ENCODE measurements at regions not wholly inside any gene's neighbourhood (a gene's known extent, or its start where the extent isn't known, plus 50 kb on each side); places are given as distances from the start of the nearest gene placed in this dataset.

DNA sequence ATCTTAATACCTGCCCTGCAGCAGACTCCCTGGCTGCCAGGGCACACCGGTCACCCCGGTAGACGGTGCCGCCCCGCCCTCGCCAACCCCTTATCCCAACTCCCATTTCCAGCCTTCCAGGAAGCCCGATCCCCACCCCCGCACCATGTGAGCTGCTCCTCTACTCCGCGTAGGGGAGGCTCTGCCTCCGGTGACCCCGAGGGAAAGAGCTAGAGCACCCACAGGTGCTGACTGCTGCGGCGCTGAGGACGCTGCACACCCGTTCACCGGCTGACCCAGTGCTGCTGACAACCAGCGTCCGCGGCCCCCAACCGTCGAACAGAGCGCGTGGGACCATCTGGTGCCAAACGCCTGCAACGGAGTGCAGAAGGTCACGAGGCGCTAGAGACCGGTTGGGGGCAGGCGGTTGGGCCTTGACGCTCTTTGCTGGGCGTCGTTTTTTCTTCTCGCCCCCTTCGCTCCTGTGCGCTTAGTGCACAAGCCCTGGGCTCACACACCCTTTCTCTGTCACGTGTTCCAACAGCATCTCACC is 59.6 kb upstream of the ZNF599 start:
- Mint-ChIP-seq H3K36me3 (ENCODE audit: insufficient read depth) (no peaks in the 10 kb centered on the region), H3K4me1 (ENCODE audit: low read depth) (no peaks in the 10 kb centered on the region), H3K27ac (no peak overlapping the region), H3K4me3 (ENCODE audit: low read depth) (no peak overlapping the region), H3K9me3 (ENCODE audit: low read depth) (no peaks in the 10 kb centered on the region), H3K27me3 (peaks cover 7% of the 10 kb centered on the region)
- TF ChIP-seq, protein P1, sequence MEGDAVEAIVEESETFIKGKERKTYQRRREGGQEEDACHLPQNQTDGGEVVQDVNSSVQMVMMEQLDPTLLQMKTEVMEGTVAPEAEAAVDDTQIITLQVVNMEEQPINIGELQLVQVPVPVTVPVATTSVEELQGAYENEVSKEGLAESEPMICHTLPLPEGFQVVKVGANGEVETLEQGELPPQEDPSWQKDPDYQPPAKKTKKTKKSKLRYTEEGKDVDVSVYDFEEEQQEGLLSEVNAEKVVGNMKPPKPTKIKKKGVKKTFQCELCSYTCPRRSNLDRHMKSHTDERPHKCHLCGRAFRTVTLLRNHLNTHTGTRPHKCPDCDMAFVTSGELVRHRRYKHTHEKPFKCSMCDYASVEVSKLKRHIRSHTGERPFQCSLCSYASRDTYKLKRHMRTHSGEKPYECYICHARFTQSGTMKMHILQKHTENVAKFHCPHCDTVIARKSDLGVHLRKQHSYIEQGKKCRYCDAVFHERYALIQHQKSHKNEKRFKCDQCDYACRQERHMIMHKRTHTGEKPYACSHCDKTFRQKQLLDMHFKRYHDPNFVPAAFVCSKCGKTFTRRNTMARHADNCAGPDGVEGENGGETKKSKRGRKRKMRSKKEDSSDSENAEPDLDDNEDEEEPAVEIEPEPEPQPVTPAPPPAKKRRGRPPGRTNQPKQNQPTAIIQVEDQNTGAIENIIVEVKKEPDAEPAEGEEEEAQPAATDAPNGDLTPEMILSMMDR (IDR thresholded peaks at IDR 0.05; ENCODE audit: unreplicated experiment): no peak
- no peak for DNase-seq (ENCODE audit: low spot score, unreplicated experiment)

DNA sequence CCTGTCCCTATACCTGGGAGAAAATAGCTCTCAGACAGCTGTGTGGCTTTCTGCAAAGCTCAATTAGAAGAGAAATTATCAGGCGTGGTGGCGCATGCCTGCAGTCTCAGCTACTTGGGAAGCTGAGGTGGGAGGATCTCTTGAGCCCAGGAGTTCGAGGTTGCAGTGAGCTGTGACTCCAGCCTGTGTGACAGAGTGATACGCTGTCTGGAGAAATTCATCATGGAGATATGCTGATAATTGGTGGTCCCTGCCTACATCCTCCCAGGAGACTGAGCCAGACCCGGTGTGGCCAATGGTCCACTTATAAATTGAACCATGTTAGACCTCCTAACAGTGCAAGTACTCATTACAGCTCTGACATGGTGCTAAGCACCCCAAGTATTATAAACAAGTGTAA is 58.7 kb upstream of the ZNF599 start:
- H3K27ac Mint-ChIP-seq: no peak overlapping the region
- H3K4me3 Mint-ChIP-seq (ENCODE audit: low read depth): no peak overlapping the region
- TF ChIP-seq, protein P1 (IDR thresholded peaks at IDR 0.05; ENCODE audit: unreplicated experiment): no peak
- no peaks in the 10 kb centered on the region for H3K9me3 Mint-ChIP-seq (ENCODE audit: low read depth)
- H3K27me3 Mint-ChIP-seq: peaks cover 4% of the 10 kb centered on the region
- no peaks in the 10 kb centered on the region for H3K36me3 Mint-ChIP-seq (ENCODE audit: insufficient read depth)
- no peak for DNase-seq (ENCODE audit: low spot score, unreplicated experiment)
- H3K4me1 Mint-ChIP-seq (ENCODE audit: low read depth): no peaks in the 10 kb centered on the region

DNA sequence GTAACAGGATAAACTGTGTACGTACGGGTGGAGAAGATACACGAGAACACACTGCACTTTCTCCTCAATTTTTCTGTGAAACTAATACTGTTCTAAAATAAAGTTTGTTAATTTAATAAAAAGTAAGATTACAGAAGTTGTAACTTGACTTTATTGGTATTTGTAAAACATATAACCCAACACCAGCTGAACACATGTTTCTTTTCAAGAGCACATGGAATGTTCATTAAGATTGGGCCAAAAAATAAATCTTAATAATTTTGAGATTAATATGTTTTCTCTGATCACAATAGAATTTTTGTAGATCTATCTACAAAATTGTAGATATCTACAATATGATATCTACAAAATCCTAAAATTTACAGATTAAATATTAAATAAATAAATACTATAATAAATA is 55.1 kb upstream of the ZNF599 start:
- Mint-ChIP-seq H3K4me1 (ENCODE audit: low read depth) (no peaks in the 10 kb centered on the region), H3K36me3 (ENCODE audit: insufficient read depth) (no peaks in the 10 kb centered on the region), H3K9me3 (ENCODE audit: low read depth) (no peaks in the 10 kb centered on the region), H3K27ac (no peak overlapping the region), H3K27me3 (no peaks in the 10 kb centered on the region), H3K4me3 (ENCODE audit: low read depth) (no peak overlapping the region)
- DNase-seq (ENCODE audit: low spot score, unreplicated experiment): no peak
- TF ChIP-seq, protein P1 (IDR thresholded peaks at IDR 0.05; ENCODE audit: unreplicated experiment): no peak

DNA sequence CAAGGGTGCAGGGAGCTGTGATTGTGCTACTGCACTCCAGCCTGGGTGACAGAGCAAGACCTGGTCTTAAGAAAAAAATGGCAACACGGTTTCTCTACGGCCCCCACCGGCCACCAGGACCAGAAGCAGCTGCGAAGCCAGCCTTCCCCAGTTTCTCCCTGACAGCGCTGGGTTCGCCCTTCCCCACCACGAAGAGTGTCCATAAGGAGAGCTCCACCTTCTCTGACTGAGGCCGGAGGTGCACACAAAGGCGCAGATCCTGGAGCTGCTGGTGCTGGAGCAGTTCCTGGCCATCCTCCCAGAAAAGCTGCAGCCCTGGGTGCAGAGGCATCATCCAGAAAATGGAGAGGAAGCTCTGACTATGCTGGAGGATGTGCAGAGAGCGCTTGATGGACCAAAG is 52.2 kb upstream of the ZNF599 start:
- DNase-seq (ENCODE audit: low spot score, unreplicated experiment): no peak
- Mint-ChIP-seq H3K27ac (no peak overlapping the region), H3K4me1 (ENCODE audit: low read depth) (no peaks in the 10 kb centered on the region), H3K9me3 (ENCODE audit: low read depth) (peaks cover 3% of the 10 kb centered on the region), H3K36me3 (ENCODE audit: insufficient read depth) (no peaks in the 10 kb centered on the region), H3K4me3 (ENCODE audit: low read depth) (no peak overlapping the region), H3K27me3 (no peaks in the 10 kb centered on the region)
- TF ChIP-seq, protein P1 (IDR thresholded peaks at IDR 0.05; ENCODE audit: unreplicated experiment): no peak

DNA sequence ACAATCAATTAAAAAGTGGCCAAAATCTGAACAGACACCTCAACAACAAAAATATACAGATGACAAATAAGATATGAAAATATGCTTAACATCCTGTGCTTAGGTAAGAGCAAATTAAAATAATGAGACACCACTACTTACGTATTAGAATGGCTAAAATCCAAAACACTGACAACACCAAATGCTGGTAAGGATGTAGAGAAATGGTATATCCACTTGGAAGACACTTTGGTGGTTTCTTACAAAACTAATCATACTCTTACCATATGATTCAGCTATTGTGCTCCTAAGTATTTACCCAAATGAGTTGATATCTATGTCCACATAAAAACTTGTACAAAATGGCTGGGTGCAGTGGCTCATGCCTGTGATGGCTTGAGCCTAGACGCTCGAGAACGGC is 51.7 kb upstream of the ZNF599 start:
- H3K9me3 Mint-ChIP-seq (ENCODE audit: low read depth): peaks cover 8% of the 10 kb centered on the region
- H3K27ac Mint-ChIP-seq: no peak overlapping the region
- H3K4me3 Mint-ChIP-seq (ENCODE audit: low read depth): no peak overlapping the region
- H3K36me3 Mint-ChIP-seq (ENCODE audit: insufficient read depth): no peaks in the 10 kb centered on the region
- H3K27me3 Mint-ChIP-seq: no peaks in the 10 kb centered on the region
- no peaks in the 10 kb centered on the region for H3K4me1 Mint-ChIP-seq (ENCODE audit: low read depth)
- TF ChIP-seq, protein P1 (IDR thresholded peaks at IDR 0.05; ENCODE audit: unreplicated experiment): no peak
- no peak for DNase-seq (ENCODE audit: low spot score, unreplicated experiment)

Measured in progenitor cell of endocrine pancreas (in vitro differentiated cells).